ENCODE measurements at regions not wholly inside any gene's neighbourhood (a gene's known extent, or its start where the extent isn't known, plus 50 kb on each side); places are given as distances from the start of the nearest gene placed in this dataset.

DNA sequence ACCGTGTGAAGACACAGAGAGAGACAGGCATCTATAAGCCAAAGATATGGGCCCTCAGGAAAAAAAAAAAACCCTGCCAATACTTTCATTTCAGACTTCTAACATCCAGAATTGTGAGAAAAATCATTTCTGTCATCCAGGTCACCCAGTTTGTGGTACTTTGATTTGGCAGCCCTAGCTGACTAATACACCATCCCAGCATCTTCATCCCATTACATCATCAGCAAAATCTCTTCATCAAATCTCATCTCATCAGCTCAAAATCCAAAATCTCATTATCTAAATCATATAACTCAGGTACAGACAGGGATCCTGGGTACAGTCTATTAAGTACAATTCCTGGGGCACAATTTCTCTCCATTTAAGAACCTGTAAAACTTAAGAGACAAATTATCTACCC is 51.9 kb upstream of the GJA8 start:
- in situ Hi-C loops (cut with HindIII; ENCODE audit: low sequenced_read_pairs), result no loop called here

DNA sequence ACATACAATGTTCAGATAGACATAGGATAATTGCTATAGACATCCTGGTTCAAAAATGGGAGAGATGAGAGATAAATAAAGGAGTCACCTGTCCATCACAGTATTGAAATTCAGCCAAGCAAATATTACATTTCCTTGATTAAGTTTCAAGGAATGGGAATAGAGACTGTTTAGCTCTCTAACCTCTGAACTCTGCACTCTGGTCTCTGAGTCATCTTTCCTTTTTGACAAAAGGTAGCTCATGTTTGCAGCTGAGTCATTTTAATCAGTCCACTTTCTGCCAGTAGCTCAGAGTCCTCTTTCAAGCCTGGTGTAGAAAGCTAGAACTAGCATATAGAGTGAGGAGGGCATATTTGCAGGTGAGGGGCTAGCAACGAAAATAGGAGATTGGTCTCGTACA is 51.4 kb upstream of the GJA8 start:
- in situ Hi-C loops (cut with HindIII; ENCODE audit: low sequenced_read_pairs), result no loop called here

DNA sequence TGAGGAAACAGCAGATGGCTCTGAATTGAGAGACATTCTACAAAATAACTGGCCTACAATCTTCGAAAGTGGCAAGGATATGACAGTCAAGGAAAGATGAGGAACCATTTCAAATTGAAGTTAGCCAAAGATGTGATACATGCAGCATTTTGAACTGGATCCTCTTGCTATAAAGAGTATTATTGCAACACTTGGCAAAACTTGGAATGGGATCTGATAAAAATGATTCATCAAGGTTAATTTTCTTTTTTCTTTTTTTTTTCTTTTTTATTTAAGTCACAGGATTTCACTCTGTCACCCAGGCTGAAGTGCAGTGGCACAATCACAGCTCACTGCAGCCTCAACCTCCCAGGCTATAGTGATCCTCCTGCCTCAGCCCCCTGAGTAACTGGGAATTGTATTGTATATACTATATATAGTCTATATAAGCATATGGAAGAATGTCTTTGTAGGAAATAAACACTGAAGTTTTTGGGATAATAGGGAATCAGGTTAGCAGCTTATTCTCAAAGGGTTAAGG is 49.8 kb upstream of the GJA8 start:
- in situ Hi-C loops (cut with HindIII; ENCODE audit: low sequenced_read_pairs), result no loop called here
